DOHH2 (cell line): ENCODE measurements at regions not wholly inside any gene's neighbourhood (a gene's known extent, or its start where the extent isn't known, plus 50 kb on each side); places are given as distances from the start of the nearest gene placed in this dataset.
"Not testable (repeated sequence)": the region's sequence is repeated elsewhere in the genome, so short reads cannot be mapped to it uniquely, and the experiment has no call there.

Experiments
- EZH2phosphoT487 ChIP-seq: fragments of 200-600 bp; sonication (generic); IDR thresholded peaks from 2 replicates; pipeline ENCODE4 v1.6.1; 2017; ENCODE audit warnings: borderline replicate concordance, mild to moderate bottlenecking, antibody characterized with exemption, low read length, moderate library complexity, mixed read lengths
- TF ChIP-seq, protein P1 (sequence below): fragments of 200-600 bp; sonication (generic); IDR thresholded peaks from one replicate; pipeline ENCODE4 v1.5.1; 2014; ENCODE audit warnings: antibody characterized with exemption, mild to moderate bottlenecking, low read depth, low read length; ENCODE audit not compliant: poor library complexity, severe bottlenecking

DNA sequence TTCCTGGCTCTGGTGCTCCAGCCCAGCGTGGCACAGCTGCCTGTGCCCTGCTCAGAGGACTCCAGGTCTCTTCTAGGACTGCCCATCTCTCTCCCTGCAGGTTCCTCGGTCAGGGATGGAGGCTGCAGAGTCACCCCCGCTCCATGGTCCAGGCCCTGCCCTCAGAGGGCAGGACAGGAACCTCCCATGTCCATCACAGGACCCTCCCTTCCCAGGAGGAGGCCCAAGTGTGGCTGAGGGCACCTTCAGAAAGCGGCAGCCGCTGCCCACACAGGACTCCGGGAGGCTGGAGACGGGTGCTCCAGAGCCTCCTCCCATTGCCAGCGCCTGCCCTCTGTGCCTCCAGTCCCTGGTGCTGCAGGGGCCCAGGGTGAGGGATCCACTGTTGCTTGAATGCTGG lies 291.5 kb downstream of the ADGRD1 start:
- TF ChIP-seq, protein P1, sequence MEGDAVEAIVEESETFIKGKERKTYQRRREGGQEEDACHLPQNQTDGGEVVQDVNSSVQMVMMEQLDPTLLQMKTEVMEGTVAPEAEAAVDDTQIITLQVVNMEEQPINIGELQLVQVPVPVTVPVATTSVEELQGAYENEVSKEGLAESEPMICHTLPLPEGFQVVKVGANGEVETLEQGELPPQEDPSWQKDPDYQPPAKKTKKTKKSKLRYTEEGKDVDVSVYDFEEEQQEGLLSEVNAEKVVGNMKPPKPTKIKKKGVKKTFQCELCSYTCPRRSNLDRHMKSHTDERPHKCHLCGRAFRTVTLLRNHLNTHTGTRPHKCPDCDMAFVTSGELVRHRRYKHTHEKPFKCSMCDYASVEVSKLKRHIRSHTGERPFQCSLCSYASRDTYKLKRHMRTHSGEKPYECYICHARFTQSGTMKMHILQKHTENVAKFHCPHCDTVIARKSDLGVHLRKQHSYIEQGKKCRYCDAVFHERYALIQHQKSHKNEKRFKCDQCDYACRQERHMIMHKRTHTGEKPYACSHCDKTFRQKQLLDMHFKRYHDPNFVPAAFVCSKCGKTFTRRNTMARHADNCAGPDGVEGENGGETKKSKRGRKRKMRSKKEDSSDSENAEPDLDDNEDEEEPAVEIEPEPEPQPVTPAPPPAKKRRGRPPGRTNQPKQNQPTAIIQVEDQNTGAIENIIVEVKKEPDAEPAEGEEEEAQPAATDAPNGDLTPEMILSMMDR, result not testable (repeated sequence)
- TF ChIP-seq EZH2phosphoT487, result not testable (repeated sequence)
